Astrocyte of the hippocampus (primary cell): ENCODE measurements at regions not wholly inside any gene's neighbourhood (a gene's known extent, or its start where the extent isn't known, plus 50 kb on each side); places are given as distances from the start of the nearest gene placed in this dataset.

ENCODE experiments used
- DNase-seq: peaks from one replicate; pipeline ENCODE4 v3.0.0; 2011; ENCODE audit warnings: low read depth, low spot score

DNA sequence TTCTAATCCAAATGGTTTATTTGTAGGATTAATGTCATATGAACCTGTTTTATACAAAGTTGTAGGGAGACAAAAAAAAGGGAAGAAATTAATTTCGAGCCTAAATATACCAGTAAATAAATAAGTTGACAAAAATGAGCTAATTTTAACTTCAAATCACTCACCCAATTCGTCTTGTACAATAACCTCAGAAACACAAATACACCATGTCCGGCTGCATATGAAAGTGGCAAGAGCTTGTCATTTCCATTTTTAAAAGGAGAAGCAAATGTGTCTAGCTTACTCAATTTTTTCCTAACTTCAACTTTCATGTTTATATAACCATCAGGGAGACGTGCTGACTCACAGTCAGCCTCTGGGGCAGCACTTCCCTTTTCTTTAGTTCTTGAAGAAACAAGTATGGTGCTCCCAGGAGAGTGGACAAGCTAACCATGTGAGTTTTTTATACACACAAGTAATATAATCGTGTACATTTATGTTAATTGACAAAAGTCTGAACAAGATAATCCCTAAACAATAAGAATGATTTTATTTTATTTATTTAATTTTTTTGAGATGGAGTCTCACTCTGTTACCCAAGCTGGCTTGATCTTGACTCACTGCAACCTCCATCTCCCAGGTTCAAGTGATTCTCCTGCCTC, 55.5 kb upstream of the SGK1 start:
- DNase-seq = peak; percentile 70

DNA sequence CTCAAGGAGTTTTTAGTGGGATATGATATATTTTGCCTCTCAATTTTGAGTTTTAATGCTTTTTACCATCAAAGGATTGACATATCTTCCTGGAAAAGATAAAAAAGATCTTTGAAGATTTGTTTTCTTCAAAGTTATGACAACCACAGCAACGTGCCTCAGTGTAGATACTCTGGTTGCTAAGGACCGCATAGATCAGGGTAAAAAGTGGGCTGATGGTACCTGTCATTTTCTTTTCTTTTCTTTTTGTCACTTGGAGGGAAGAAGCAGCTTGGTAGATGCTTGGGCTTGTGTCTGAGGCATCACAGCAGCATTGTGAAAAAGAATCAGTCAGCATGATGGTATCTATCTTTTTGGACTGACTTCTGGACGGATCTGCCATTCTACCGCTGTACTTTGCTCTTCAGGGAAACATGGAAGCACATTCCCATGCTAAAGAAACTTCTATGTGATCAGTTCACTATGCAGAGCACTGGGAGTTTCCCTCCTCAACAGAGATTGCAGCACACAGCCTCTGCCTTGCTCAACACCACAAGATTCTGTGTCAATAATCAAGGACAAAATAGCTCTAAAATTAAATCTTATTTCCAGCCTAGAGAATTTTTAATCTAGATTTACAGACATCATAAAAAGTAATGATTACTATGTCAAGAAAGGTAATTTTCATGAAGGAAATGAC, 54.8 kb upstream of the SGK1 start:
- peak; percentile 10 for DNase-seq

GRCh38 chr6:134368670-134369069, 50.8 kb upstream of the SGK1 start:
- no peak for DNase-seq
